Natural killer cell (primary cell): ENCODE measurements at regions not wholly inside any gene's neighbourhood (a gene's known extent, or its start where the extent isn't known, plus 50 kb on each side); places are given as distances from the start of the nearest gene placed in this dataset.

Experiments used
- ATAC-seq, 3 donors: fragments of 150-1000 bp in 2 of 3; fragments of 200-7000 bp in 1 of 3; cut with Tn5 transposase; 1 replicate in 1 of 3; 2 replicates in 2 of 3; pipeline ENCODE4 v1.10.0; 2021; ENCODE audit warnings: mild to moderate bottlenecking in 2 of 3, moderate library complexity in 2 of 3
- DNase-seq, 2 donors: peaks; one replicate each; pipeline versions ENCODE4 v3.0.0 to v3.0.0-alpha.2; 2013 to 2021; ENCODE audit warnings: mixed read lengths in 1 of 2
- H3K27ac ChIP-seq: one replicate; pipeline ENCODE4 v1.5.1; 2013; ENCODE audit warnings: mild to moderate bottlenecking, low read length
- H3K27me3 ChIP-seq: one replicate; pipeline ENCODE4 v1.6.1; 2013; ENCODE audit warnings: low read length; ENCODE audit not compliant: control insufficient read depth, insufficient read depth
- H3K36me3 ChIP-seq: one replicate; pipeline ENCODE4 v1.6.1; 2013; ENCODE audit warnings: low read length; ENCODE audit not compliant: control insufficient read depth, insufficient read depth
- H3K4me1 ChIP-seq: one replicate; pipeline ENCODE4 v1.6.1; 2013; ENCODE audit warnings: low read length; ENCODE audit not compliant: control insufficient read depth, insufficient read depth
- H3K4me3 ChIP-seq: one replicate; pipeline ENCODE4 v1.5.1; 2013; ENCODE audit warnings: low read length
- H3K9me3 ChIP-seq: one replicate; pipeline ENCODE4 v1.6.1; 2013; ENCODE audit warnings: low read length; ENCODE audit not compliant: control insufficient read depth, insufficient read depth
- H3K27ac Mint-ChIP-seq, 2 donors: one replicate each; pipeline ENCODE4 v1.8.0; 2022; ENCODE audit warnings: mild to moderate bottlenecking in 2 of 2, mixed read lengths in 2 of 2, moderate library complexity in 1 of 2
- H3K27me3 Mint-ChIP-seq, 2 donors: one replicate each; pipeline ENCODE4 v1.8.0; 2022; ENCODE audit warnings: low read depth in 2 of 2, mixed read lengths in 2 of 2
- H3K36me3 Mint-ChIP-seq: one replicate; pipeline ENCODE4 v1.8.0; 2022; ENCODE audit warnings: mixed read lengths
- H3K4me1 Mint-ChIP-seq, 2 donors: one replicate each; pipeline ENCODE4 v1.8.0; 2022; ENCODE audit warnings: mixed read lengths in 2 of 2
- H3K4me3 Mint-ChIP-seq: one replicate; pipeline ENCODE4 v1.8.0; 2022; ENCODE audit warnings: mild to moderate bottlenecking, moderate library complexity, mixed read lengths
- H3K9me3 Mint-ChIP-seq, 2 donors: one replicate each; pipeline ENCODE4 v1.8.0; 2022; ENCODE audit warnings: mixed read lengths in 2 of 2
- WGBS: methylation state at CpG from one replicate; pipeline ENCODE4 v1.1.7; 2013; ENCODE audit warnings: missing lambda C conversion rate; ENCODE audit not compliant: insufficient coverage; 5-methylcytosine and 5-hydroxymethylcytosine counted together
- intact Hi-C: fragments of 100-400 bp; cut with micrococcal nuclease; formaldehyde crosslinking; loops from one replicate; pipeline ENCODE4 v1.14.2; 2022
- TF ChIP-seq, protein P1 (sequence below): fragments of 200-600 bp; IDR thresholded peaks from one replicate; pipeline ENCODE4 v1.8.0; 2022; ENCODE audit warnings: antibody characterized with exemption

- H3K27me3 Mint-ChIP-seq, result peaks cover 8 to 18% of the 10 kb centered on the region in 2 donors
- Histone ChIP-seq H3K9me3 (no peaks in the 10 kb centered on the region), H3K27ac (no peak overlapping the region), H3K4me1 (no peaks in the 10 kb centered on the region), H3K27me3 (no peaks in the 10 kb centered on the region), H3K4me3 (no peak overlapping the region), H3K36me3 (no peaks in the 10 kb centered on the region)
- intact Hi-C loops, result no loop called here
- WGBS, result 92% methylated on average over 7 of the region's 7 CpGs
- H3K4me1 Mint-ChIP-seq, result no peaks in the 10 kb centered on the region
- no peaks in the 10 kb centered on the region for H3K36me3 Mint-ChIP-seq
- H3K27ac Mint-ChIP-seq, result no peak overlapping the region
- ATAC-seq (no peak), DNase-seq (no peak)
- TF ChIP-seq, protein P1, sequence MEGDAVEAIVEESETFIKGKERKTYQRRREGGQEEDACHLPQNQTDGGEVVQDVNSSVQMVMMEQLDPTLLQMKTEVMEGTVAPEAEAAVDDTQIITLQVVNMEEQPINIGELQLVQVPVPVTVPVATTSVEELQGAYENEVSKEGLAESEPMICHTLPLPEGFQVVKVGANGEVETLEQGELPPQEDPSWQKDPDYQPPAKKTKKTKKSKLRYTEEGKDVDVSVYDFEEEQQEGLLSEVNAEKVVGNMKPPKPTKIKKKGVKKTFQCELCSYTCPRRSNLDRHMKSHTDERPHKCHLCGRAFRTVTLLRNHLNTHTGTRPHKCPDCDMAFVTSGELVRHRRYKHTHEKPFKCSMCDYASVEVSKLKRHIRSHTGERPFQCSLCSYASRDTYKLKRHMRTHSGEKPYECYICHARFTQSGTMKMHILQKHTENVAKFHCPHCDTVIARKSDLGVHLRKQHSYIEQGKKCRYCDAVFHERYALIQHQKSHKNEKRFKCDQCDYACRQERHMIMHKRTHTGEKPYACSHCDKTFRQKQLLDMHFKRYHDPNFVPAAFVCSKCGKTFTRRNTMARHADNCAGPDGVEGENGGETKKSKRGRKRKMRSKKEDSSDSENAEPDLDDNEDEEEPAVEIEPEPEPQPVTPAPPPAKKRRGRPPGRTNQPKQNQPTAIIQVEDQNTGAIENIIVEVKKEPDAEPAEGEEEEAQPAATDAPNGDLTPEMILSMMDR, result no peak
- no peaks in the 10 kb centered on the region for H3K9me3 Mint-ChIP-seq
- no peak overlapping the region for H3K4me3 Mint-ChIP-seq
Observed at GRCh38 chr7:36019980-36020379, 133.1 kb upstream of the EEPD1 start.

DNA sequence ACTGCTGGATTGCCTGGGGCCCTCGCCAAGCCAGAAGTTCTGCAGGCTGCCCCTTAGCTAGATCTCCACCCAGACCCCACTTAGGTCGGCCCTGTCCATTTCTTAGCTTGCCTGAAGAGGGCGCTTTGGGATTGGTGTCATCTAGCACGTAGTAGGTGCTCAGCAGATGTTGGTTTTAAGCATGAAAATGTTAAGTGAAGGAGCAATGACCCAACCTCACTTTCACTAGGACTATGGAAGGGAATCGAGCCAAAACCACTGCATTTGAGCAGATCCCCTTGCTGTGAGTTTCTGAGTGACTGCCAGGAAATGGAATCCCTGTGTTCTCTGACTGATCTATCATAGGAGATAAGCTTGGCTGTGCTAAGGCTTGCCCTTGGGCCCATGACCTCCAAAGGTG is 131.7 kb upstream of the EEPD1 start:
- no peaks in the 10 kb centered on the region for H3K4me1 Mint-ChIP-seq
- 87% methylated on average over 5 of the region's 5 CpGs for WGBS
- Histone ChIP-seq H3K27ac (no peak overlapping the region), H3K36me3 (no peaks in the 10 kb centered on the region), H3K4me1 (no peaks in the 10 kb centered on the region), H3K4me3 (no peak overlapping the region), H3K27me3 (no peaks in the 10 kb centered on the region), H3K9me3 (no peaks in the 10 kb centered on the region)
- DNase-seq (peak in 1 of 2 donors; percentile 25), ATAC-seq (no peak)
- H3K4me3 Mint-ChIP-seq, result no peak overlapping the region
- H3K9me3 Mint-ChIP-seq, result no peaks in the 10 kb centered on the region
- no peak overlapping the region for H3K27ac Mint-ChIP-seq
- TF ChIP-seq, protein P1, result no peak
- no peaks in the 10 kb centered on the region for H3K36me3 Mint-ChIP-seq
- intact Hi-C loops, result no loop called here
- peaks cover 8 to 23% of the 10 kb centered on the region in 2 donors for H3K27me3 Mint-ChIP-seq

DNA sequence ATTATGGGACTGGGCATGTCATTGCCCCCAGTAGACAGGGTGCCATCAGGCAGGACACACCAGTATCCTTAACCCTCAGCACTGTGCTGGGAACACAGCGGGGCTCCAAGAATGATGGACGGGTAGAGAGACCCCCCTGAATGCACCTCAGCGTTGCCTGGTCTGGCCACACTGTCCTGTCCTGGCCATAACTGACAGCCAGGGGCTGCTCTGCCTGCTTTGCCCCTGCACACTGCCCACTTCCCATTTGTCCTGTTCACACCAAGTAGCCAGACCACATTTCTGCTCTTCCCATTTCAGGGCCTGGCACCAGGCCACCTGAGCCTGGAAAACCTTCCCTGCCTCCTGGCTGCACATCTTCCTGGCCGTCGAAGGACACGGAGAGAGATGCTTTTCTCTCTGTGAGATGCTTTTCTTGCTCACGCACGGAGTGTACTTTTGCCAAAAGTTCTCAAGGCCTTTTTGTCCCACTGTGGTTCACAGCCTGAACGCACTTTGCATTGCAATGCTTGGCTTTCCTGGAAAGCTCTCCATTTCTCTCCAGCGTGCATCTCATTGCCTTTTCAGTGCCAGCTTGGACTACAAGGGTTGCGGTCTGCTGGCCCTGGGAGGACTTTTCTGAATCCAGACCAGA is 131.0 kb upstream of the EEPD1 start:
- Histone ChIP-seq H3K36me3 (no peaks in the 10 kb centered on the region), H3K4me3 (no peak overlapping the region), H3K27ac (no peak overlapping the region), H3K4me1 (no peaks in the 10 kb centered on the region), H3K27me3 (no peaks in the 10 kb centered on the region), H3K9me3 (no peaks in the 10 kb centered on the region)
- WGBS, result 95% methylated on average over 10 of the region's 11 CpGs
- Mint-ChIP-seq H3K36me3 (no peaks in the 10 kb centered on the region), H3K27ac (no peak overlapping the region), H3K4me3 (no peak overlapping the region), H3K4me1 (no peaks in the 10 kb centered on the region), H3K27me3 (peaks cover 8 to 23% of the 10 kb centered on the region in 2 donors), H3K9me3 (no peaks in the 10 kb centered on the region)
- ATAC-seq (no peak), DNase-seq (no peak)
- intact Hi-C loops, result no loop called here
- TF ChIP-seq, protein P1, result no peak

DNA sequence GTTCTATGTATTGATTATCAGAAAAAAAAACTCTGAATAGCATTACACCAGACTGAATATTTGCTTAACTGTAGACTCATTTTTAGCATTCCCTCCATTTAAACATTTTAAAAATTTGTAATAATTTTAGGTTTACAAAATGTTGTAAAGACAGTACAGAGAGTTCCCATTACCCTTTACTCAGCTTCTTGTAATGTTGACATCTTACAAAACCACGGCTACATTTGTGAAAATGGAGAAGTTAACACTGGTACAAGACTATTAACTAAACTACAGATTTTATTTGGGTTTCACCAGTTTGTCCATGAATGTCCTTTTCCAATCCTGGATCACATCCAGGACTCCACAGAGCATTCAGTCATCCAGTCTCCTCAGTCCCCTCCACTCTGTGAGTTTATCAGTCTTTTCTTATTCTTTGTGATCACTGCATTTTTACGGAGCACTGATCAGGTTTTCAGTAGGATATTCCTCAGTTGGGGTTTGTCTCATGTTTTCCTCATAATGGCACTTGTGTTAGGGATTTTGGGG is 130.0 kb upstream of the EEPD1 start:
- Histone ChIP-seq H3K4me1 (no peaks in the 10 kb centered on the region), H3K4me3 (no peak overlapping the region), H3K36me3 (no peaks in the 10 kb centered on the region), H3K27ac (no peak overlapping the region), H3K27me3 (no peaks in the 10 kb centered on the region), H3K9me3 (no peaks in the 10 kb centered on the region)
- Mint-ChIP-seq H3K4me1 (no peaks in the 10 kb centered on the region), H3K36me3 (no peaks in the 10 kb centered on the region), H3K4me3 (no peak overlapping the region), H3K9me3 (no peaks in the 10 kb centered on the region), H3K27ac (no peak overlapping the region), H3K27me3 (peaks cover 16 to 23% of the 10 kb centered on the region in 2 donors)
- 67% methylated on average over 2 of the region's 2 CpGs for WGBS
- DNase-seq (no peak), ATAC-seq (peak in 1 of 3 donors; percentile 27)
- intact Hi-C loops, result no loop called here
- TF ChIP-seq, protein P1, result no peak
